ENCODE measurements at regions not wholly inside any gene's neighbourhood (a gene's known extent, or its start where the extent isn't known, plus 50 kb on each side); places are given as distances from the start of the nearest gene placed in this dataset.

DNA sequence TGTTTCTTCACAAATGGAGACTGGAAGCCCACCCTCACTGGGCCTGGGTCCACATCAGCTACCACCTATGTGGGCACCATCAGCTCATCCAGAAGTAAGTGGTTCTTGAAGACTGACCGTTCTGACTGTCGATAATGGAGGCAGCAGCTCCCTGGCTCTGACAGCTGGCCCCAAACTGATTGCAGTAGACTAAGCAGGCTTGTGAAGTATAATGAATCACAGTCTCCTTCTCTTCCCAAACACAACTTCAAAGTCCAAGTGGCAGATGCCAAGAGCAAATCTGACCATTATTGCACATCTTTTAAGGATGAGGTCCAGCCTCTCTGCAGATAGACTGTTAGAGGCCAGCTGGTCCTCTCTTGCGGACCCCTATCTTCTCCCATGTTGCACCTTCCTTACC, 574.4 kb upstream of the KLF12 start:
- TF ChIP-seq, protein P1, sequence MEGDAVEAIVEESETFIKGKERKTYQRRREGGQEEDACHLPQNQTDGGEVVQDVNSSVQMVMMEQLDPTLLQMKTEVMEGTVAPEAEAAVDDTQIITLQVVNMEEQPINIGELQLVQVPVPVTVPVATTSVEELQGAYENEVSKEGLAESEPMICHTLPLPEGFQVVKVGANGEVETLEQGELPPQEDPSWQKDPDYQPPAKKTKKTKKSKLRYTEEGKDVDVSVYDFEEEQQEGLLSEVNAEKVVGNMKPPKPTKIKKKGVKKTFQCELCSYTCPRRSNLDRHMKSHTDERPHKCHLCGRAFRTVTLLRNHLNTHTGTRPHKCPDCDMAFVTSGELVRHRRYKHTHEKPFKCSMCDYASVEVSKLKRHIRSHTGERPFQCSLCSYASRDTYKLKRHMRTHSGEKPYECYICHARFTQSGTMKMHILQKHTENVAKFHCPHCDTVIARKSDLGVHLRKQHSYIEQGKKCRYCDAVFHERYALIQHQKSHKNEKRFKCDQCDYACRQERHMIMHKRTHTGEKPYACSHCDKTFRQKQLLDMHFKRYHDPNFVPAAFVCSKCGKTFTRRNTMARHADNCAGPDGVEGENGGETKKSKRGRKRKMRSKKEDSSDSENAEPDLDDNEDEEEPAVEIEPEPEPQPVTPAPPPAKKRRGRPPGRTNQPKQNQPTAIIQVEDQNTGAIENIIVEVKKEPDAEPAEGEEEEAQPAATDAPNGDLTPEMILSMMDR (optimal IDR thresholded peaks at IDR 0.05 in 1 of 3, IDR thresholded peaks at IDR 0.05 in 1 of 3, conservative IDR thresholded peaks at IDR 0.05 in 1 of 3; ENCODE audit: extremely low read depth in 1 of 3, insufficient read depth in 2 of 3, low read length in 3 of 3), result no peak
- no peak for TF ChIP-seq EZH2 (IDR thresholded peaks at IDR 0.05; ENCODE audit: low read length)
